ENCODE measurements at regions not wholly inside any gene's neighbourhood (a gene's known extent, or its start where the extent isn't known, plus 50 kb on each side); places are given as distances from the start of the nearest gene placed in this dataset.

DNA sequence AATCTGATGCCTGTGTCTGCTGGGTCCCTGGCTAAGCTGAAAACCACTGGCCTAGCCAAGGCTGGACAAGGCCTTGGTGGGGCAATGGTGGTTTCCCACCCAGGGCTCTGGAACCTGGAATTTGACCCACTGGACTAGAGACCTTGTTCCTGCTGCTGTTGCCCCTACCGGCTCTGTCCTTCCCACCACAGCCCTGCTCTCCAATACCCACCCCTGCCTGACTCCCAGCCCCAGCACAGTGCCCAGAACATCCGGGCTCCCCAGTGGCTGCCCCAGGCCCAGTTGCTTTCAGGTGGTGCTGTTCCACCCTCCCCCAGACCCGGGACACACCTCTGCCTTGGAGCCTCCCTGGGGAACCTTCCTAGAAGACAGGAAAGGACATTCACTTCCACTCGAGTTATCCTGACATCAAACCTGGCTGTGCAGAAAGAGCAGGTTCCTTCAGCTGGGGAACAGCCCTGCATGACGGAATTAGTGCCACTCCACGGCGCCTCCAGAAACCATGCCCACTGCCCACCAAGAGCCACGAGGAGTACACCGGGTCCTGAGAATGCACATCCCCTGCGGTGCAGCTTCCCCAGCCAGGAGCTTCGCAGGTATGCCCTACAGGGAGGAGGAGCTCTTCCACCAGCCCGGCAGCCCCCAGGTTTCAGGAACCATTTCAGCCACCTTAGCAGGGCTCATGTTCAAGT, 152.8 kb downstream of the OAT start:
- Mint-ChIP-seq H3K4me3 (no peak overlapping the region), H3K27me3 (no peaks in the 10 kb centered on the region), H3K9me3 (no peaks in the 10 kb centered on the region), H3K27ac (no peak overlapping the region), H3K36me3 (ENCODE audit: low read depth) (no peaks in the 10 kb centered on the region), H3K4me1 (ENCODE audit: low read depth) (no peaks in the 10 kb centered on the region)
- intact Hi-C loops (cut with micrococcal nuclease): no loop called here
- no peak for DNase-seq
- POLR2A ChIA-PET: interaction anchor here (0.6 kb wide), 1 partner anchor 61 kb away, joined by 3 read pairs; no protein-coding TSS in a partner anchor
- CTCF ChIA-PET: no interaction called here
- TF ChIP-seq CTCF (IDR thresholded peaks at IDR 0.05): no peak
- ATAC-seq: no peak

DNA sequence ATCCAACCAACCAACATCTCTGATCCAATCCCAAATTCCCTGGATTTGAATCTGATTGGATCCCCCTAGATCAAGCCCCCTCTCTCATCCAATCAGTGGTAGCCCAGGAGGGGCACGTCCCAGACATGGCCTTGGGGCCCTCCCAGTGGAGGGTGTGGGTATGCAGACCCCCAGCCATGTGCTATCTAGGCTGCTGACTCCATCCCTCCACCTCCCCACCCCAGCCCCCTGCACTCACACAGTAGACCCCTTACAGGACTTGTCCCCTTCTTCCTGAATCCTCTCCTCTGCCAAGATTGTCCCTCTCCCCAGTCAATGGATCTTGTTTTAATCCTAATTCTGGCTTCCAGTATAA, 153.4 kb downstream of the OAT start:
- no peak overlapping the region for H3K4me3 Mint-ChIP-seq
- no peaks in the 10 kb centered on the region for H3K9me3 Mint-ChIP-seq
- H3K36me3 Mint-ChIP-seq (ENCODE audit: low read depth): no peaks in the 10 kb centered on the region
- intact Hi-C loops (cut with micrococcal nuclease): no loop called here
- no peak overlapping the region for H3K27ac Mint-ChIP-seq
- no peaks in the 10 kb centered on the region for H3K4me1 Mint-ChIP-seq (ENCODE audit: low read depth)
- POLR2A ChIA-PET: no interaction called here
- no peak for ATAC-seq
- CTCF ChIA-PET: no interaction called here
- DNase-seq: no peak
- TF ChIP-seq CTCF (IDR thresholded peaks at IDR 0.05): no peak
- no peaks in the 10 kb centered on the region for H3K27me3 Mint-ChIP-seq

GRCh38 chr10:124264711-124265390, 153.9 kb downstream of the OAT start:
- Mint-ChIP-seq H3K27me3 (no peaks in the 10 kb centered on the region), H3K36me3 (ENCODE audit: low read depth) (no peaks in the 10 kb centered on the region), H3K4me3 (no peak overlapping the region), H3K9me3 (no peaks in the 10 kb centered on the region), H3K27ac (no peak overlapping the region), H3K4me1 (ENCODE audit: low read depth) (no peaks in the 10 kb centered on the region)
- ChIA-PET CTCF (interaction anchor here (3.4 kb wide), 1 partner anchor 13 kb away, joined by 9 read pairs; no protein-coding TSS in a partner anchor), POLR2A (no interaction called here)
- intact Hi-C loops (cut with micrococcal nuclease): no loop called here
- no peak for DNase-seq
- no peak for TF ChIP-seq CTCF (IDR thresholded peaks at IDR 0.05)
- ATAC-seq: no peak

GRCh38 chr10:124264271-124264670, 154.5 kb downstream of the OAT start:
- DNase-seq (no peak), ATAC-seq (no peak)
- ChIA-PET POLR2A (no interaction called here), CTCF (interaction anchor here (3.4 kb wide), 1 partner anchor 12 kb away, joined by 9 read pairs; no protein-coding TSS in a partner anchor)
- no peaks in the 10 kb centered on the region for H3K9me3 Mint-ChIP-seq
- no peaks in the 10 kb centered on the region for H3K27me3 Mint-ChIP-seq
- no peaks in the 10 kb centered on the region for H3K36me3 Mint-ChIP-seq (ENCODE audit: low read depth)
- intact Hi-C loops (cut with micrococcal nuclease): no loop called here
- TF ChIP-seq CTCF (IDR thresholded peaks at IDR 0.05): no peak
- no peak overlapping the region for H3K4me3 Mint-ChIP-seq
- H3K4me1 Mint-ChIP-seq (ENCODE audit: low read depth): no peaks in the 10 kb centered on the region
- no peak overlapping the region for H3K27ac Mint-ChIP-seq

GRCh38 chr10:124263726-124264125, 155.0 kb downstream of the OAT start:
- TF ChIP-seq CTCF (IDR thresholded peaks at IDR 0.05): no peak
- H3K27me3 Mint-ChIP-seq: no peaks in the 10 kb centered on the region
- no peak overlapping the region for H3K4me3 Mint-ChIP-seq
- no peaks in the 10 kb centered on the region for H3K36me3 Mint-ChIP-seq (ENCODE audit: low read depth)
- ATAC-seq: no peak
- no peak overlapping the region for H3K27ac Mint-ChIP-seq
- intact Hi-C loops (cut with micrococcal nuclease): no loop called here
- ChIA-PET CTCF (interaction anchor here (3.4 kb wide), 1 partner anchor 12 kb away, joined by 9 read pairs; no protein-coding TSS in a partner anchor), POLR2A (no interaction called here)
- DNase-seq: no peak
- H3K9me3 Mint-ChIP-seq: no peaks in the 10 kb centered on the region
- H3K4me1 Mint-ChIP-seq (ENCODE audit: low read depth): no peaks in the 10 kb centered on the region

All from activated CD8-positive, alpha-beta T cell treated with anti-CD3 and anti-CD28 coated beads for 36 hours (primary cell).